MM.1S (cell line): ENCODE measurements at regions not wholly inside any gene's neighbourhood (a gene's known extent, or its start where the extent isn't known, plus 50 kb on each side); places are given as distances from the start of the nearest gene placed in this dataset.

Source experiments
- CTCF ChIP-seq: fragments of 300-600 bp; sonication (generic); IDR thresholded peaks from 2 replicates; pipeline ENCODE4 v1.5.1; 2016; ENCODE audit warnings: antibody characterized with exemption, low read length, mixed read lengths
- EZH2 ChIP-seq: fragments of 300-600 bp; sonication (generic); optimal IDR thresholded peaks from 2 replicates; pipeline ENCODE3; 2017; ENCODE audit warnings: low read depth, mild to moderate bottlenecking, antibody characterized with exemption, low read length, mixed read lengths

GRCh38 chr10:44498222-44498621 is 113.3 kb upstream of the CXCL12 start:
- no peak for TF ChIP-seq CTCF
- TF ChIP-seq EZH2: no peak
